K562 (cell line): ENCODE measurements at regions not wholly inside any gene's neighbourhood (a gene's known extent, or its start where the extent isn't known, plus 50 kb on each side); places are given as distances from the start of the nearest gene placed in this dataset.

Experiments
- ATAC-seq: fragments of 200-7000 bp; cut with Tn5 transposase; 3 replicates; pipeline ENCODE4 v1.9.1; 2020; ENCODE audit warnings: moderate library complexity
- BruUV-seq: library from RNA; stranded (reverse); fragments of 400-500 nt; replicated peaks from 2 replicates; lab custom pipeline; 2021; lab: Mats Ljungman, UMichigan
- CTCF ChIA-PET: fragments of 300-600 bp; formaldehyde crosslinking; extraction: SDS; loops from one replicate; lab custom pipeline; 2021; ENCODE audit warnings: low intra/inter-chr PET ratio; lab: Yijun Ruan, JAX
- POLR2A ChIA-PET: fragments of 300-600, 350-650 bp; sonication (Branson Sonifier 250); formaldehyde crosslinking; extraction: SDS; loops from one replicate; lab custom pipeline; 2021; ENCODE audit warnings: antibody characterized with exemption, inconsistent platforms; lab: Yijun Ruan, JAX
- DNase-seq, 4 experiments: peaks; one replicate each; pipeline versions ENCODE4 v3.0.0 to v3.0.0-alpha.2; 2011 to 2018; ENCODE audit warnings: low spot score in 3 of 4, mixed read lengths in 3 of 4; ENCODE audit errors: extremely low read depth in 1 of 4
- FAIRE-seq: peaks from 2 replicates; lab custom pipeline; 2011; peaks lifted over from hg19 to GRCh38; lab: Jason Lieb, UNC
- H2AFZ ChIP-seq: 2 replicates; pipeline ENCODE4 v1.6.0; 2011; ENCODE audit warnings: low read depth, low read length, control low read depth, inconsistent platforms
- H3K27ac ChIP-seq: fragments of 200-600 bp; 3 replicates; pipeline ENCODE4 v1.8.0; 2011; ENCODE audit warnings: low read depth, mild to moderate bottlenecking, control low read depth, inconsistent platforms, low read length, moderate library complexity, mixed read lengths; ENCODE audit errors: extremely low read depth
- H3K27me3 ChIP-seq, 2 experiments: fragments of 300-600 bp in 1 of 2; 2 replicates in 1 of 2; 3 replicates in 1 of 2; pipeline versions ENCODE4 v1.6.0 to v1.8.0; 2011; ENCODE audit warnings: inconsistent platforms in 2 of 2, low read length in 2 of 2, mild to moderate bottlenecking in 1 of 2, mixed read lengths in 1 of 2, moderate library complexity in 1 of 2; ENCODE audit not compliant: control insufficient read depth in 2 of 2, insufficient read depth in 2 of 2
- H3K36me3 ChIP-seq: fragments of 300-600 bp; 3 replicates; pipeline ENCODE4 v1.8.0; 2011; ENCODE audit warnings: mild to moderate bottlenecking, low read length, inconsistent platforms; ENCODE audit not compliant: control insufficient read depth, insufficient read depth
- H3K4me1 ChIP-seq, 2 experiments: fragments of 200-600 bp in 1 of 2; replicated peaks in 1 of 2; 2 replicates in 1 of 2; 3 replicates in 1 of 2; pipeline versions ENCODE4 v1.5.1 to v1.8.0; 2011; ENCODE audit warnings: inconsistent platforms in 2 of 2, low read length in 2 of 2, mild to moderate bottlenecking in 1 of 2, mixed read lengths in 1 of 2, moderate library complexity in 1 of 2; ENCODE audit not compliant: control insufficient read depth in 2 of 2, insufficient read depth in 2 of 2
- H3K4me2 ChIP-seq: 2 replicates; pipeline ENCODE4 v1.6.1; 2011; ENCODE audit warnings: low read length, control low read depth, inconsistent platforms, mixed read lengths; ENCODE audit not compliant: insufficient read depth
- H3K4me3 ChIP-seq: fragments of 200-600 bp; sonication (generic), shearing (Covaris generic); 2 replicates; pipeline ENCODE4 v1.5.1; 2016; ENCODE audit warnings: control low read depth, inconsistent platforms
- H3K79me2 ChIP-seq: fragments of 200-600 bp; 3 replicates; pipeline ENCODE4 v1.8.0; 2011; ENCODE audit warnings: low read length, inconsistent platforms; ENCODE audit not compliant: control insufficient read depth, insufficient read depth
- H3K9ac ChIP-seq, 2 experiments: 2 replicates each; pipeline versions ENCODE4 v1.6.0 to v1.6.1; 2011; ENCODE audit warnings: low read depth in 2 of 2, low read length in 2 of 2, control low read depth in 1 of 2, inconsistent platforms in 1 of 2, mild to moderate bottlenecking in 1 of 2, mixed read lengths in 1 of 2; ENCODE audit not compliant: insufficient read depth in 1 of 2
- H3K9me1 ChIP-seq: one replicate; pipeline ENCODE4 v1.6.0; 2011; ENCODE audit warnings: inconsistent platforms, mild to moderate bottlenecking, low read length, moderate library complexity; ENCODE audit not compliant: control insufficient read depth, insufficient read depth
- H3K9me3 ChIP-seq: replicated peaks from 2 replicates; pipeline ENCODE4 v1.5.1; 2011; ENCODE audit warnings: low read depth, low read length, inconsistent platforms; ENCODE audit not compliant: control insufficient read depth, insufficient read depth
- H4K20me1 ChIP-seq: replicated peaks from 2 replicates; pipeline ENCODE4 v1.6.1; 2011; ENCODE audit warnings: low read length, inconsistent platforms, mixed read lengths; ENCODE audit not compliant: control insufficient read depth, insufficient read depth
- E2F8 ChIP-seq: fragments of 450-650 bp; IDR thresholded peaks from 2 replicates; pipeline ENCODE4 v1.7.1; 2018; ENCODE audit warnings: mild to moderate bottlenecking, low read depth; ENCODE audit not compliant: partially characterized antibody
- GTF3C2 ChIP-seq: IDR thresholded peaks from 3 replicates; pipeline ENCODE4 v1.6.1; 2011; ENCODE audit warnings: borderline replicate concordance, mild to moderate bottlenecking, moderate library complexity; ENCODE audit not compliant: insufficient read length; ENCODE audit errors: extremely low read depth
- HNRNPK ChIP-seq: fragments of 200-400 bp; formaldehyde crosslinking; IDR thresholded peaks from one replicate; pipeline ENCODE4 v1.6.1; 2018; ENCODE audit warnings: mild to moderate bottlenecking, low read depth, low read length; ENCODE audit not compliant: poor library complexity, severe bottlenecking
- IFI16 ChIP-seq: fragments of 250-450 bp; sonication (Bioruptor Pico); IDR thresholded peaks from 2 replicates; pipeline ENCODE4 v2.1.2; 2022; ENCODE audit warnings: mild to moderate bottlenecking, inconsistent platforms
- SETDB1 ChIP-seq: IDR thresholded peaks from one replicate; pipeline ENCODE4 v1.6.1; 2012; ENCODE audit warnings: low read length, control low read depth, inconsistent platforms
- ZNF124 ChIP-seq: sonication (generic); formaldehyde crosslinking; IDR thresholded peaks from 2 replicates; pipeline ENCODE4 v1.8.1; 2022; ENCODE audit warnings: missing genetic modification reagents
- ZNF445 ChIP-seq: fragments of 250-450 bp; sonication (Bioruptor Pico); IDR thresholded peaks from 2 replicates; pipeline ENCODE4 v1.4.0; 2020; ENCODE audit warnings: low read depth, mild to moderate bottlenecking, moderate library complexity
- WGBS: fragments of 100-300 bp; shearing (Covaris generic); methylation state at CpG from one replicate; pipeline ENCODE4 v1.1.6; 2016; ENCODE audit warnings: low coverage, mixed read lengths; ENCODE audit not compliant: insufficient coverage; ENCODE audit errors: missing lambda C conversion rate; 5-methylcytosine and 5-hydroxymethylcytosine counted together
- in situ Hi-C: fragments of 300-500 bp; cut with MboI; formaldehyde crosslinking; loops from 4 replicates; pipeline ENCODE4 v1.15.0; 2018; ENCODE audit warnings: inconsistent platforms, mixed read lengths
- intact Hi-C: fragments of 100-400 bp; cut with micrococcal nuclease; formaldehyde crosslinking; loops from 2 replicates; pipeline ENCODE4 v1.14.2; 2022
- TF ChIP-seq, protein P1 (sequence below): fragments of 450-650 bp; IDR thresholded peaks from 2 replicates; pipeline ENCODE4 v1.6.1; 2016; ENCODE audit warnings: low read depth

DNA sequence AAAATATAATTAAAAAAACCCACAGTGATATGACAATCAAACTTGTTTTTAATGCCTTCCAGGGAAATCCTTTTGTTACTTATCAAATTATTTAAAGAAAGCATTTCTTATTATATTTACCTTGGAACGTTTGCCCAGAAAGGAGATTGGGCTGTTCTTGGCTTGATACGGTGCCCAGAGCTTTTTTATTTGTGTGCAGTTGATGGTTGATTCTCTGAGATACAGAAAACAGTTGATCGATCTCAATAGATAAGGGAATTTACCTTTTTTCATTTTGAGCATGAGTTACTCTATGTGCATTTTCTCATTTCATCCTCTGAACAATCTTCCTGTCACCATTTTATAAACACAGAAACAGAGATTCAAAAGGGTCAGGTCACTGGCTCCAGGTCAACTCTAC, 72.5 kb upstream of the NEDD9 start:
- Histone ChIP-seq H2AFZ (no peak overlapping the region), H3K4me1 (no peaks in the 10 kb centered on the region), H3K27me3 (peaks cover 0 to 1% of the 10 kb centered on the region in 2 experiments; a peak in 1 of 5 replicates), H3K4me3 (no peak overlapping the region), H3K79me2 (no peaks in the 10 kb centered on the region), H3K9ac (no peak overlapping the region), H3K9me1 (no peaks in the 10 kb centered on the region), H4K20me1 (no peaks in the 10 kb centered on the region), H3K4me2 (no peak overlapping the region), H3K36me3 (no peaks in the 10 kb centered on the region), H3K27ac (no peak overlapping the region), H3K9me3 (no peaks in the 10 kb centered on the region)
- intact Hi-C loops: no loop called here
- 6% methylated on average over 3 of the region's 3 CpGs for whole genome bisulfite sequencing
- ATAC-seq (no peak), DNase-seq (no peak), FAIRE-seq (no peak)
- in situ Hi-C loops: no loop called here
- BruUV-seq: no TSS peak
- ChIA-PET CTCF (no interaction called here), POLR2A (no interaction called here)
- TF ChIP-seq IFI16 (CRISPR knock-in tag) (no peak), GTF3C2 (no peak), E2F8 (no peak), ZNF124 (CRISPR knock-in tag) (no peak), SETDB1 (no peak), ZNF445 (CRISPR knock-in tag) (no peak), HNRNPK (no peak)
- TF ChIP-seq, protein P1, sequence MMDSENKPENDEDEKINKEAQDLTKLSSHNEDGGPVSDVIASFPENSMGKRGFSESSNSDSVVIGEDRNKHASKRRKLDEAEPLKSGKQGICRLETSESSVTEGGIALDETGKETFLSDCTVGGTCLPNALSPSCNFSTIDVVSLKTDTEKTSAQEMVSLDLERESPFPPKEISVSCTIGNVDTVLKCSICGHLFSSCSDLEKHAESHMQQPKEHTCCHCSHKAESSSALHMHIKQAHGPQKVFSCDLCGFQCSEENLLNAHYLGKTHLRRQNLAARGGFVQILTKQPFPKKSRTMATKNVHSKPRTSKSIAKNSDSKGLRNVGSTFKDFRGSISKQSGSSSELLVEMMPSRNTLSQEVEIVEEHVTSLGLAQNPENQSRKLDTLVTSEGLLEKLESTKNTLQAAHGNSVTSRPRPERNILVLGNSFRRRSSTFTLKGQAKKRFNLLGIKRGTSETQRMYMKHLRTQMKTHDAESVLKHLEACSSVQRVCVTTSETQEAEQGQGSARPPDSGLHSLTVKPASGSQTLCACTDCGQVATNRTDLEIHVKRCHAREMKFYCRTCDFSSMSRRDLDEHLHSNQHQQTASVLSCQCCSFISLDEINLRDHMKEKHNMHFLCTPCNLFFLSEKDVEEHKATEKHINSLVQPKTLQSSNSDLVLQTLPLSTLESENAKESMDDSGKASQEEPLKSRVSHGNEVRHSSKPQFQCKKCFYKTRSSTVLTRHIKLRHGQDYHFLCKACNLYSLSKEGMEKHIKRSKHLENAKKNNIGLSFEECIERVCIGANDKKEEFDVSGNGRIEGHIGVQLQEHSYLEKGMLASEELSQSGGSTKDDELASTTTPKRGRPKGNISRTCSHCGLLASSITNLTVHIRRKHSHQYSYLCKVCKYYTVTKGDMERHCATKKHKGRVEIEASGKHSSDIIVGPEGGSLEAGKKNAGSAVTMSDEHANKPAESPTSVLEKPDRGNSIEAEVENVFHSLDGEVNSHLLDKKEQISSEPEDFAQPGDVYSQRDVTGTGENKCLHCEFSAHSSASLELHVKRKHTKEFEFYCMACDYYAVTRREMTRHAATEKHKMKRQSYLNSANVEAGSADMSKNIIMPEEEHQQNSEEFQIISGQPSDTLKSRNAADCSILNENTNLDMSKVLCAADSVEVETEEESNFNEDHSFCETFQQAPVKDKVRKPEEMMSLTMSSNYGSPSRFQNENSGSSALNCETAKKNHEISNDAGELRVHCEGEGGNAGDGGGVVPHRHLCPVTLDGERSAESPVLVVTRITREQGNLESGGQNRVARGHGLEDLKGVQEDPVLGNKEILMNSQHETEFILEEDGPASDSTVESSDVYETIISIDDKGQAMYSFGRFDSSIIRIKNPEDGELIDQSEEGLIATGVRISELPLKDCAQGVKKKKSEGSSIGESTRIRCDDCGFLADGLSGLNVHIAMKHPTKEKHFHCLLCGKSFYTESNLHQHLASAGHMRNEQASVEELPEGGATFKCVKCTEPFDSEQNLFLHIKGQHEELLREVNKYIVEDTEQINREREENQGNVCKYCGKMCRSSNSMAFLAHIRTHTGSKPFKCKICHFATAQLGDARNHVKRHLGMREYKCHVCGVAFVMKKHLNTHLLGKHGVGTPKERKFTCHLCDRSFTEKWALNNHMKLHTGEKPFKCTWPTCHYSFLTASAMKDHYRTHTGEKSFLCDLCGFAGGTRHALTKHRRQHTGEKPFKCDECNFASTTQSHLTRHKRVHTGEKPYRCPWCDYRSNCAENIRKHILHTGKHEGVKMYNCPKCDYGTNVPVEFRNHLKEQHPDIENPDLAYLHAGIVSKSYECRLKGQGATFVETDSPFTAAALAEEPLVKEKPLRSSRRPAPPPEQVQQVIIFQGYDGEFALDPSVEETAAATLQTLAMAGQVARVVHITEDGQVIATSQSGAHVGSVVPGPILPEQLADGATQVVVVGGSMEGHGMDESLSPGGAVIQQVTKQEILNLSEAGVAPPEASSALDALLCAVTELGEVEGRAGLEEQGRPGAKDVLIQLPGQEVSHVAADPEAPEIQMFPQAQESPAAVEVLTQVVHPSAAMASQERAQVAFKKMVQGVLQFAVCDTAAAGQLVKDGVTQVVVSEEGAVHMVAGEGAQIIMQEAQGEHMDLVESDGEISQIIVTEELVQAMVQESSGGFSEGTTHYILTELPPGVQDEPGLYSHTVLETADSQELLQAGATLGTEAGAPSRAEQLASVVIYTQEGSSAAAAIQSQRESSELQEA: no peak
